ENCODE measurements at regions not wholly inside any gene's neighbourhood (a gene's known extent, or its start where the extent isn't known, plus 50 kb on each side); places are given as distances from the start of the nearest gene placed in this dataset.
"Not testable (repeated sequence)": the region's sequence is repeated elsewhere in the genome, so short reads cannot be mapped to it uniquely, and the experiment has no call there.

- no peak for DNase-seq (ENCODE audit: low read depth in 2 of 2)
Observed at GRCh38 chr10:118965096-118965495, 64.4 kb upstream of the NANOS1 start.

- no peak for DNase-seq (ENCODE audit: low read depth in 2 of 2)
Observed at GRCh38 chr10:118965645-118966044, 63.9 kb upstream of the NANOS1 start.

- DNase-seq (ENCODE audit: low read depth in 2 of 2): no peak
Observed at GRCh38 chr10:118966076-118966849, 63.3 kb upstream of the NANOS1 start.

- no peak for DNase-seq (ENCODE audit: low read depth in 2 of 2)
Observed at GRCh38 chr10:118966850-118967125, 62.7 kb upstream of the NANOS1 start.

- no peak for DNase-seq (ENCODE audit: low read depth in 2 of 2)
Observed at GRCh38 chr10:118967160-118967559, 62.4 kb upstream of the NANOS1 start.

GRCh38 chr10:118968060-118968459, 61.5 kb upstream of the NANOS1 start:
- DNase-seq (ENCODE audit: low read depth in 2 of 2): no peak

- no peak for DNase-seq (ENCODE audit: low read depth in 2 of 2)
Observed at GRCh38 chr10:118968482-118968881, 61.0 kb upstream of the NANOS1 start.

GRCh38 chr10:118969014-118969413, 60.5 kb upstream of the NANOS1 start:
- no peak for DNase-seq (ENCODE audit: low read depth in 2 of 2)

GRCh38 chr10:118970770-118971169, 58.7 kb upstream of the NANOS1 start:
- no peak for DNase-seq (ENCODE audit: low read depth in 2 of 2)

GRCh38 chr10:118971187-118971586, 58.3 kb upstream of the NANOS1 start:
- DNase-seq (ENCODE audit: low read depth in 2 of 2): no peak

- DNase-seq (ENCODE audit: low read depth in 2 of 2): no peak
Observed at GRCh38 chr10:118971876-118972275, 57.6 kb upstream of the NANOS1 start.

GRCh38 chr10:118973744-118974143, 55.8 kb upstream of the NANOS1 start:
- DNase-seq (ENCODE audit: low read depth in 2 of 2): no peak

- no peak for DNase-seq (ENCODE audit: low read depth in 2 of 2)
Observed at GRCh38 chr10:118974951-118975350, 54.6 kb upstream of the NANOS1 start.

- DNase-seq (ENCODE audit: low read depth in 2 of 2): not testable (repeated sequence)
Observed at GRCh38 chr10:118976219-118976618, 53.3 kb upstream of the NANOS1 start.

- DNase-seq (ENCODE audit: low read depth in 2 of 2): no peak
Observed at GRCh38 chr10:118977022-118977599, 52.4 kb upstream of the NANOS1 start.

- no peak for DNase-seq (ENCODE audit: low read depth in 2 of 2)
Observed at GRCh38 chr10:118977835-118978234, 51.7 kb upstream of the NANOS1 start.

- DNase-seq (ENCODE audit: low read depth in 2 of 2): no peak
Observed at GRCh38 chr10:118978316-118978997, 51.1 kb upstream of the NANOS1 start.

- DNase-seq (ENCODE audit: low read depth in 2 of 2): no peak
Observed at GRCh38 chr10:118978998-118979350, 50.5 kb upstream of the NANOS1 start.

GRCh38 chr10:118979661-118980060, 49.9 kb upstream of the NANOS1 start:
- DNase-seq (ENCODE audit: low read depth in 2 of 2): no peak

All from activated CD8-positive, alpha-beta memory T cell treated with anti-CD3 and anti-CD28 coated beads for 4 hours (primary cell).